HG03354 (cell line): ENCODE measurements at regions not wholly inside any gene's neighbourhood (a gene's known extent, or its start where the extent isn't known, plus 50 kb on each side); places are given as distances from the start of the nearest gene placed in this dataset.

Experiments used
- ATAC-seq: cut with Tn5 transposase; IDR thresholded peaks from one replicate; pipeline ENCODE4 v1.9.1; 2021; ENCODE audit warnings: mild to moderate bottlenecking; ENCODE audit not compliant: unreplicated experiment, poor library complexity, severe bottlenecking

- no peak for ATAC-seq
Measured at GRCh38 chr5:34475249-34475966, 180.7 kb upstream of the RAI14 start.

- ATAC-seq, result no peak
Measured at GRCh38 chr5:34476941-34477565, 179.1 kb upstream of the RAI14 start.

- ATAC-seq, result no peak
Measured at GRCh38 chr5:34480810-34481528, 175.2 kb upstream of the RAI14 start.

- no peak for ATAC-seq
Measured at GRCh38 chr5:34483442-34484033, 172.6 kb upstream of the RAI14 start.

DNA sequence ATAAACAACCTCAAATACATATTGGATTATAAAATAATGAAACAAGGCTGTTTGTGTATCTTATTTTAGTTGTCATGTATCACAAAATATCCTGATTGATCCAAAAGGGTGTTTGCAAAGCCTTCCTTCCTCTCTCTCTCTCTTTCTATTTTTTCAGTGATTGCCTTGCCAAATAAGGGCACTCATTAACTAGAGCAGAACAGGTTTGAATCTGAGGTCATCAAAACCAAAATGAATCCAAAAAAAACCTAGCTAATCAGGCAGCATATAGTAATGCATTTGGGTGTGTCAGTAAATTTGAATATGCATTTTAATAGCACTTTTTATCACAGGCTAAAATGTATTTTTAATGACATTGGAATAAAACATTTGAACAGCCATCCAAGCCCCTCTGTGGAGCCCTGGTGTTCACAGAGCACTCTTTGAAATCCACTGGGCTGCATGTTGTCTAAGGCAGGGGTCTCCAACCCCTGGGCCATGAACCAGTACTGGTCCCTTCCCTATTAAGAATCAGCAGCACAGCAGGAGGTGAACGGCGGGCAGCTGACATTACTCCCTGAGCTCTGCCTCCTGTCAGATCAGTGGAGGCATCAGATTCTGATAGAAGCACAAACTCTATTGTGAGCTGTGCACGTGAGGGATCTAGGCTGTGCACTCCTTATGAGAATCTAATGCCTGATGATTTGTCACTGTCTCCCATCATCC, 171.8 kb upstream of the RAI14 start:
- ATAC-seq, result no peak

- no peak for ATAC-seq
Measured at GRCh38 chr5:34485768-34486030, 170.4 kb upstream of the RAI14 start.

DNA sequence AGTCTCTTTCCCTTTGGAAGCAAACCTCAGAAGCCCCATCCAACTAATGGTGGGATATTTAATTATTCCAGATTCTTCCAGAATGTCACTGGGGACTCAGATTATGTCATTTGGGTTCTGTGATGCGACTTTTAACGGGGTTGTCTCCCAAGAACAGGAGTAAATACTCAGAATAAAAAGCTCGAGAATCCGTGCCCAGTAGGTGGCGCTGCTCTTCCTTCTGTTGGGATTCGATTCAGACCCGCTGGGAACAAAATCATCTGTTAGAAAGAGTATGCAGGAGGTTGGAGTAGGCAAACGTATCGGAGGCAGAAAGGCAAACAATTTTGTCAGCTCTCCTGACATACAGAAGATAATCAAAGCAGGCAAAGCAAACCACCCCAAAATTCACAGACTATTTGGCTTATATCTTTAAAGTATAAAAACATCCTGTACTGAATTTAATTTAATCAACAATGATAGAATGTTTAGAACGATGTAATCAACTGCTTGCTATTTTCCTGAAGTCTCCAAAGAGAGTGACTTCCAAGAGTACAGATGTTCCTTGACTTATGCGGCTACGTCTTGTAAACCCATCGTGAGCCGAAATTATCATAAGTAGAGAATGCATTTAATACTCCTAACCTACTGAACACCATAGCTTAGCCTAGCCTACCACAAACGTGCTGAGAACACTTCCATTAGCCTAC, 169.8 kb upstream of the RAI14 start:
- peak; percentile 68 for ATAC-seq

GRCh38 chr5:34486849-34487158, 169.3 kb upstream of the RAI14 start:
- no peak for ATAC-seq

DNA sequence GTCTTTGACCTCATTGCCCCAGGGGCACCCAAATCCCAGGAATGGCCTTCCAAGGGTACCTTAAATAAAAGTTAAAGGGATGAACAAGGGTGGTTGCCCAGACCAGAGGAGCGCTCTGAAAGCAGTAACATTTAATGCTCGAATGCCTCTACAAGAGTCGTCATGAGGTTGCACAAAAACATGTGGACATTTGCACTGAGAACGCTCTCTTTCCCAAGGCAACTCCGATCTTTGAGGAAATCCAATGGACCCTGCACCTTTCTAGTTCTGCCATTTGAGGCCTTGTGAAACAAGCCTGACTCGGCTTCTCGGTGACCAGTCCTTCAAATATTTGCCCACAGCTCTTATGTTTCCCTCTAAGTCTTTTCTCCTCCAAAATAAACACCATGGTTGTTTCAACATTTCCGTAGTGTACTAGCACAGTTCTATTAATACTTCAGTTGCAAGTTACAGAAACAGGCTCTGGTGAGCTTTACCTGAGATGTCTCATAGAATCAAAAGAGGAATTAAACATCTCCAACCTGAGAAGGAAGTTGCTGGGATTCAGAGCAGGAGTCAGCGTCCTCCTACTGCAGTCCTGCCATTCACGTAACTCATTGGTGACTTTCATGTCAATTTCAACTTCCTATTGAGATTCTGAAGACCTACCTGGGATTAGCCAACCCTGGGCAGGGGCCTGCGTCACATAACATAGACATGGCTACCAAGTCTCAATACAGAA, 168.8 kb upstream of the RAI14 start:
- ATAC-seq, result no peak

- ATAC-seq, result no peak
Measured at GRCh38 chr5:34487956-34488355, 168.2 kb upstream of the RAI14 start.

DNA sequence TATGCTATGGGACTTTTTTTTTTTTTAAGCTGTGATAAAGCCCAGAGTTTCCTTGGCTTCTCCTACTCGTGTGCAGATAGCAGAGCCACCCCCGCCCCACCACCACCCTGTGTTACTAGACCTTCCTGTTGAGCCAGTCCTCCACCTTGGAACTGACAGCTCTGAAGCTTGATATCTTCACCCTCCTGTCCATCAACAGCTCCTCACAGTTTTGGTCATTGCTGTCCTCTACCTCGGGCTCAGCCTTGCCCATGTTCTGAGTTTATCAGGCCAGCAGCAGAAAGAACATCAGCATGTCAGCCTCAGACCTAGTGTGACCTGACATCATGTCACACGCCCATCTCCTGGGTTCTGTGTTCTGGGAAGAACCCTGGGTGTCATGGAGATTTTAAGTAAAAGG, 167.1 kb upstream of the RAI14 start:
- ATAC-seq, result no peak

GRCh38 chr5:34490506-34491250, 165.4 kb upstream of the RAI14 start:
- no peak for ATAC-seq

GRCh38 chr5:34491251-34491620, 164.9 kb upstream of the RAI14 start:
- ATAC-seq, result no peak

- ATAC-seq, result no peak
Measured at GRCh38 chr5:34494111-34494755, 161.9 kb upstream of the RAI14 start.

DNA sequence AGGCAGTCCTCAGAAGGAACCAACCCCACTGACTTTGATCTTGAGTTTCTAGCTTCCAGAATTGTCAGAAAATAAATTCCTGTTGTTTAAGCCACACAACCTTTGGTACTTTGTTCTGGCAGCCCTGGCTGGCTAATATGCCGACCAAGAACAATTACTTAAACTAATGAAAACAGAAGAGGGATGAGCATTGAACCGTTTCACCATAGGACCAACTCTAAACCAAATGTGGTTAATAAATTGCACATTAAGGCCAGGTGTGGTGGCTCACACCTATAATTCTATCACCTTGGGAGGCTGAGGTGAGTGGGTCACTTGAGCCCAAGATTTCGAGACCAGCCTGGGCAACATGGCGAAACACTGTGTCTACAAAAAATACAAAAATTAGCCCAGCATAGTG, 160.9 kb upstream of the RAI14 start:
- no peak for ATAC-seq

- no peak for ATAC-seq
Measured at GRCh38 chr5:34496260-34496691, 159.9 kb upstream of the RAI14 start.

DNA sequence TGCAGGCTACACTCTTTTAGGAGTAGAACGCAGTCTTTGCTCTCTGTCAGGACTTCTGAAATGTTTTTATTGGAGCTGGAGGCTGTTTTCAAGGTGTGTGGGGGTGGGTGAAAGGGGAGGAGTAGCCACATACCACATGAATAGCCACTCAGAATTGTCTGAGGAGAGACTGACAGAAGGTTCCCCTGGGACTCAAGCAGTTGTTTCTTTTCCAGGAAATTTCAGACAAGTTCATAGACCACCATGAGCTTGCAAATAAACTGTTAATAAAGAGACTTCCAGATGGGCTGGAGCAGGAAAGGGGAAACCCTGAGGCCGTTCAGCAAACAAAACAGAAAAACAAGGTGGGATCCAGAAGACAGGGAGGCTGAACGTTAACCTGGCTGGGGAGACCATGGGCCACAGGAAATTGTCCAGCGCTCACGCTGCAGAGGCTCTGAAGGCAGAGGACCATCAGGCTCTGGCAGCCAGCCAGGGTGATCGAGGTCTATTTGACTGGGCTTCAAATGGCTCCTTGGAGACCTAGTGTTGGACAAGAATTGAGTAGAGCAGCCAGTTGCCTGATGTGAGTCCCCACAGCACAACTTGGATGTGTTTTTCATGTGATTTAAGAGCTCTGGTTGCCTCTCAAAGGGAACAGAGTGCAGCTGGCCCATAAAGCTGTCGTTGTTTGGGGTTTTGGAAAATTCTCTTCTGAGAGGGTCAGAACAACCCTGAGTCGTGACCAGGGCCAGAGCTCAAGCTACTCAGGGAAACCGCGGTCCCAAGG, 159.2 kb upstream of the RAI14 start:
- no peak for ATAC-seq

DNA sequence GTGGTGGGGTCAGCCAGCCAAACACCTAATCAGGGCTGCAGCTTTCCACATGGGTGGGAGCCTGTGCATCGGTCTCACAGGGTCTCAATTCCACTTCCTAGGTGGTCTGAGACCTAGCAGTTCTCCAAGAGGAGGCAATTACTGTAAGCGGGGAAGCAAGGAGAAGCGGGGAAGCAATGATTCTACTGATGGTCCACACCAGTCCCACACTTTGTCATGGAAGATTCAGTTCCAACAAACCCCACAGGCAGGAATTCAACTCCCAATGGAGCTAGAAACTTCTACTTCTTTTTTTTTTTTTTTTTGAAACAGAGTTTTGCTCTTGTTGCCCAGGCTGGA, 158.7 kb upstream of the RAI14 start:
- ATAC-seq, result no peak
